ENCODE measurements at regions not wholly inside any gene's neighbourhood (a gene's known extent, or its start where the extent isn't known, plus 50 kb on each side); places are given as distances from the start of the nearest gene placed in this dataset.

DNA sequence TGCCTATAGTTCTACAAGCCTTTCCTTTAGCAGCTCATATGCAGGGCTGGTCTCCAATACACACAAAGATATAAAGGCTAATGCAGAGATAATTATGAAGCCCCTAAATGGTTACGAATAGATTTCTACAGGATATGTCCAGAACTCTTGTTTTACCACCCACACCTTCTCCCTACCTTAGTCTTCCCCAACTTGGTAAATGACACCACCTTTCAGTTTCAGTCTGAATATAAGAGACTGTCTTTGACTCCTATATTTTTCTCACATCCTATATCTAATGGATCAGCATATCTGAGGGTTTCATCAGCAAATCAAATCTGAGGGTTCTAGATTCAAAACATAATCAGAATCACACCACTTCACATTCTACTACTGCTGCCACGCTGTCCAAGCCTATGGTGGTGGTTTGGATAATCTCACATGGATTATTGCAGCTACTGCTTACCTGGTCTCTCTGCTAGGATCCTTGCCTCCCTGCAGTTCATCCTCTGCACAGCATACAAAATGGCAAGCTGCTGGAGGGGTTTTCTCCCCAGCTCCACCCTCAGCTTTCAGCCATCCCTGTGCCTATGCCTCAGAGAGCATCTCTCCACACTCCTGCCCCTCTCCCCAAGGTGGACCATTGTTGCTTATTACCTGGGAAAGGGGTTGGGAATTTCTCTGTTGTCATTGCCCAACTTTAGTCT lies 178.0 kb upstream of the SPOPL start:
- WGBS, 2 experiments (ENCODE audit: low coverage in 1 of 2, low lambda C conversion rate in 2 of 2, missing lambda C conversion rate in 2 of 2), result 25 to 44% methylated on average over 2 of the region's 2 CpGs
- no peaks in the 10 kb centered on the region for H3K9me2 ChIP-seq (ENCODE audit: insufficient read depth)
- no peak overlapping the region for H3K4me3 ChIP-seq
- H3K79me2 ChIP-seq (ENCODE audit: insufficient read depth), result no peaks in the 10 kb centered on the region
- in situ Hi-C loops (cut with MboI), result no loop called here
- DNase-seq, result no peak
- H4K20me1 ChIP-seq (ENCODE audit: insufficient read depth), result no peaks in the 10 kb centered on the region
- H3K9me3 ChIP-seq (ENCODE audit: low read depth), result no peaks in the 10 kb centered on the region
- no peaks in the 10 kb centered on the region for H3K36me3 ChIP-seq (ENCODE audit: low read depth)
- no peak overlapping the region for H3K4me2 ChIP-seq (ENCODE audit: unreplicated experiment)
- TF ChIP-seq EZH2 (IDR thresholded peaks at IDR 0.05; ENCODE audit: insufficient read depth, poor library complexity, severe bottlenecking) (no peak), EZH2phosphoT487 (IDR thresholded peaks at IDR 0.05; ENCODE audit: insufficient read depth, low read depth) (no peak)
- H3K4me1 ChIP-seq (ENCODE audit: insufficient read depth), result no peaks in the 10 kb centered on the region
- H3K9ac ChIP-seq, result no peak overlapping the region
- no peak overlapping the region for H3K27ac ChIP-seq
- H2AFZ ChIP-seq, result no peak overlapping the region
- H3F3A ChIP-seq (ENCODE audit: insufficient read depth), result no peaks in the 10 kb centered on the region
- H3K27me3 ChIP-seq (replicated peaks; ENCODE audit: insufficient read depth), result no peaks in the 10 kb centered on the region

DNA sequence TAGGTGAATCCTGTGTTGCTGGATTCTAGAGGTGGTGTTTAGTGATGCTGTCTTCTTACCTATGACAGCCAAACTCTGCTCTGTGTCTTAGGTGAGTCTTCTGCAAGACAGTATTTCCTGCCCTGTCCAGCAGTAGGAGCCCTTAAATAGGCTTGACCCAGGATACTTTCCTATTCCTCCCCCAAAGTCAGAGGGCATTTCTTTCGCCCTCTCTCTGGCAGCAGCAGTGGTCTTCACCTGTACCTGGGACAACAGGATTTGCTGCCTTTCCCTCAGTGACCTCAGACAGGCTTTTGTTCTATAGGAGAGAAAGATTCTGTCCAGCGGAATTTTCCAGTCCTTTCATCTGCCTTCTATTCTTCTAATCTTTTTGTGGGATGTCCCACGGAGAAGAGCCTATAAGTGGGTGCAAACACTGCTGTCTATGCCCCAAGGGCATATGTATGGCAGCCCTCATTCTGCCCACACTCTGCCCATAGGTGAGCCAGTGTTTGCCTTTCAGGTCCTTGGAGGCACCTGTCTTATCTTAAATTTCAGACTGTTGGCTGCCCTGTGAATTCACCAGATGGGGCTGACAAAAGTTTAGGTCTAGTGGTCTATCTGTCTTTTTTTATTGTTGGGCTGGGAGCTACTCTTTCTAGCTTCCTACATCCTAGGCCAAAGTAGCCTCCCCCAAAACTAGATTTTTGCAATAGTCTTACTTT lies 177.3 kb upstream of the SPOPL start:
- WGBS, 2 experiments (ENCODE audit: low coverage in 1 of 2, low lambda C conversion rate in 2 of 2, missing lambda C conversion rate in 2 of 2), result 70 to 77% methylated on average over 3 of the region's 3 CpGs
- Histone ChIP-seq H3K4me3 (no peak overlapping the region), H3K9me2 (ENCODE audit: insufficient read depth) (no peaks in the 10 kb centered on the region), H4K20me1 (ENCODE audit: insufficient read depth) (no peaks in the 10 kb centered on the region), H3F3A (ENCODE audit: insufficient read depth) (no peaks in the 10 kb centered on the region), H3K4me2 (ENCODE audit: unreplicated experiment) (no peak overlapping the region), H3K9ac (no peak overlapping the region), H2AFZ (no peak overlapping the region), H3K4me1 (ENCODE audit: insufficient read depth) (no peaks in the 10 kb centered on the region), H3K79me2 (ENCODE audit: insufficient read depth) (no peaks in the 10 kb centered on the region), H3K27me3 (replicated peaks; ENCODE audit: insufficient read depth) (no peaks in the 10 kb centered on the region), H3K9me3 (ENCODE audit: low read depth) (no peaks in the 10 kb centered on the region), H3K36me3 (ENCODE audit: low read depth) (no peaks in the 10 kb centered on the region), H3K27ac (no peak overlapping the region)
- no peak for DNase-seq
- in situ Hi-C loops (cut with MboI), result no loop called here
- TF ChIP-seq EZH2phosphoT487 (IDR thresholded peaks at IDR 0.05; ENCODE audit: insufficient read depth, low read depth), result no peak
- TF ChIP-seq EZH2 (IDR thresholded peaks at IDR 0.05; ENCODE audit: insufficient read depth, poor library complexity, severe bottlenecking), result no peak

DNA sequence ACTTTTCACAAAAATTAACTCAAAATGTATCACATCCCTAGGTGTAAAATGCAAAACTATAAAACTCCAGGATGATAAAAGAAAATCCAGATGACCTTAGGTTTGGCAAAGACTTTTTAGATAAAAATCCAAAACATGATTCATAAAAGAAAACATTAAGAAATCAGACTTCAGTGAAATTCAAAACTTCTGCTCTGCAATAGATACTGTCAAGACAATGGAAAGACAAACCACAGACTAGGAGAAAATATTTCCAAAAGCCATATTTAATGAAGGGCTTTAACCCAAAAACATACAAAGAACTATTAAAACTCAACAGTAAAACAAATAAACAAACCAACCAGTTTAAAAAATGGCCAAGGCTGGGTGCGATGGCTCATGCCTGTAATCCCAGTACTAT lies 173.6 kb upstream of the SPOPL start:
- no peak overlapping the region for H3K4me3 ChIP-seq
- no peaks in the 10 kb centered on the region for H3K9me2 ChIP-seq (ENCODE audit: insufficient read depth)
- no peak for TF ChIP-seq EZH2phosphoT487 (IDR thresholded peaks at IDR 0.05; ENCODE audit: insufficient read depth, low read depth)
- TF ChIP-seq EZH2 (IDR thresholded peaks at IDR 0.05; ENCODE audit: insufficient read depth, poor library complexity, severe bottlenecking), result no peak
- H3K27me3 ChIP-seq (replicated peaks; ENCODE audit: insufficient read depth), result no peaks in the 10 kb centered on the region
- no peaks in the 10 kb centered on the region for H3F3A ChIP-seq (ENCODE audit: insufficient read depth)
- no peak overlapping the region for H3K4me2 ChIP-seq (ENCODE audit: unreplicated experiment)
- WGBS, 2 experiments (ENCODE audit: low coverage in 1 of 2, low lambda C conversion rate in 2 of 2, missing lambda C conversion rate in 2 of 2), result 83 to 92% methylated on average over 1 of the region's 1 CpG
- H3K79me2 ChIP-seq (ENCODE audit: insufficient read depth), result no peaks in the 10 kb centered on the region
- no peak overlapping the region for H2AFZ ChIP-seq
- no peaks in the 10 kb centered on the region for H3K4me1 ChIP-seq (ENCODE audit: insufficient read depth)
- DNase-seq, result no peak
- no peak overlapping the region for H3K9ac ChIP-seq
- H3K27ac ChIP-seq, result no peak overlapping the region
- no peaks in the 10 kb centered on the region for H3K36me3 ChIP-seq (ENCODE audit: low read depth)
- in situ Hi-C loops (cut with MboI), result no loop called here
- H4K20me1 ChIP-seq (ENCODE audit: insufficient read depth), result no peaks in the 10 kb centered on the region
- no peaks in the 10 kb centered on the region for H3K9me3 ChIP-seq (ENCODE audit: low read depth)

DNA sequence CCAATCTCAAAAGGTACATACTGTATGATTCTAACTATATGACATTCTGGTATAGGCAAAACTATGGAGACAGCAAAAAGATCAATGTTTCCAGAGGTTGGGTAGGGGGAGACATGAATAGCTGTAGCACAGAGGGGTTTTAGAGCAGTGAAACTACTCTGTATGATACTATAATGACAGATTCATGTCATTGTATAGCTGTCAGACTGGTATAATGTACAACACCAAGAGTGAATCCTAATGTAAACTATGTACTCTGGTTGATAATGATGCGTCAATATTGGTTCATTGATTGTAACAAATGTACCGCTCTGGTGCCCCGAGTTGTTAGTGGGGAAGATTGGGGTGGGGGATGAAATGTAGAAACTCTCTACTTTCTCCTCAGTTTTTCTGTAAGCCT lies 172.4 kb upstream of the SPOPL start:
- Histone ChIP-seq H3K27ac (no peak overlapping the region), H3K36me3 (ENCODE audit: low read depth) (no peaks in the 10 kb centered on the region), H3K4me2 (ENCODE audit: unreplicated experiment) (no peak overlapping the region), H3K27me3 (replicated peaks; ENCODE audit: insufficient read depth) (no peaks in the 10 kb centered on the region), H3K4me1 (ENCODE audit: insufficient read depth) (no peaks in the 10 kb centered on the region), H3K4me3 (no peak overlapping the region), H3K79me2 (ENCODE audit: insufficient read depth) (no peaks in the 10 kb centered on the region), H2AFZ (no peak overlapping the region), H3K9ac (no peak overlapping the region), H3F3A (ENCODE audit: insufficient read depth) (no peaks in the 10 kb centered on the region), H3K9me3 (ENCODE audit: low read depth) (no peaks in the 10 kb centered on the region), H4K20me1 (ENCODE audit: insufficient read depth) (no peaks in the 10 kb centered on the region), H3K9me2 (ENCODE audit: insufficient read depth) (no peaks in the 10 kb centered on the region)
- in situ Hi-C loops (cut with MboI), result no loop called here
- TF ChIP-seq EZH2phosphoT487 (IDR thresholded peaks at IDR 0.05; ENCODE audit: insufficient read depth, low read depth), result no peak
- no peak for TF ChIP-seq EZH2 (IDR thresholded peaks at IDR 0.05; ENCODE audit: insufficient read depth, poor library complexity, severe bottlenecking)
- WGBS, 2 experiments (ENCODE audit: low coverage in 1 of 2, low lambda C conversion rate in 2 of 2, missing lambda C conversion rate in 2 of 2), result 60 to 63% methylated on average over 3 of the region's 3 CpGs
- DNase-seq, result no peak

Data from GM23248 (cell line).